HG02678 (cell line): ENCODE measurements at regions not wholly inside any gene's neighbourhood (a gene's known extent, or its start where the extent isn't known, plus 50 kb on each side); places are given as distances from the start of the nearest gene placed in this dataset.
"Not testable (repeated sequence)": the region's sequence is repeated elsewhere in the genome, so short reads cannot be mapped to it uniquely, and the experiment has no call there.

ENCODE experiments used
- ATAC-seq: cut with Tn5 transposase; IDR thresholded peaks from one replicate; pipeline ENCODE4 v1.9.1; 2021; ENCODE audit warnings: mild to moderate bottlenecking, moderate library complexity; ENCODE audit not compliant: unreplicated experiment

DNA sequence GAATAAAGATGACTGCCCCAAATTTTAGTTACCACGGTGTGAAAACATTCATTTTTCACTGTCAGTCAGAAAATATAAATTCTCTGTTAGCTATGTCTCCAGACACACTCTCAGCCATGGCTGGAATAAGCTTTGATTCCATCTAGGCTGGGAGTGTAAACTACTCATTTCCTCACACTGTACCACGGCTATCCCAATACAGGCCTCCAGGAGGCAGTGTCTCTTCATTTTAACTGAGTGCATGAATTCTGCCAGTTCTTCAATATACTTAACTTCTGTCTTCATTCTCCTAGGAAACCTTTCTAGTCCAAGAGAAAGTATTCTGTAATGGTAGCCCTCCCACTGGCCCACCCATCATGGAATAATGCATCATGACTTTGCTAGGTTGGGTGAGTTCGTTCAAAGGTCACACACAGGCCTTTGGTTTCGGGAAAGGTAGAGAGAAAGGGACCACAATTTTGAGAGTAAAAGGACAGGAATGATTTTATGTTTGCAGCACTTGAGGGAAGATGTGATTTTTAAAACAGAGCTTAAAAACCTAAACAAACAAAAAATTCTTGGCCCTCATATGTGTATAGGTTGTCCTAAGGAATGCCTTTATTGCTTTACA lies 381.1 kb downstream of the SEC23A start:
- ATAC-seq: peak; percentile 85

DNA sequence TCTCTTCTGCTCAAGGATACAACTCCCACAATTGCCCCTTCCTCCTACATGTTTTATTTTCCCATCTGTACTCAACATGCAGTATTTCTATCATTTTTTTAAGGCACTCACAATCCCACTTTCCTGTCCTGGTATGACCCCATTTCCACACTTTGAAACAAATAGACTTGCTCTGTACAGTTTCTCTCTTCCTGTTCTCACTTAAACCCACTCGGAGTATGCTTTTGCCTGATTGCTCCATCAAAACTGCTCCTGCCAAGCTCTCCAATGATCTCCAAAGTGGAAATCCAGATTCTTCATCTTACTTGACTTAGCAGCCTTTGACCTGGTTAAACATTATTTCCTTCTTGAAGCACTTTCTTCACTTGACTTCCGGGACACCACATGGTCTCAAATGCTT lies 384.5 kb downstream of the SEC23A start:
- ATAC-seq: no peak

DNA sequence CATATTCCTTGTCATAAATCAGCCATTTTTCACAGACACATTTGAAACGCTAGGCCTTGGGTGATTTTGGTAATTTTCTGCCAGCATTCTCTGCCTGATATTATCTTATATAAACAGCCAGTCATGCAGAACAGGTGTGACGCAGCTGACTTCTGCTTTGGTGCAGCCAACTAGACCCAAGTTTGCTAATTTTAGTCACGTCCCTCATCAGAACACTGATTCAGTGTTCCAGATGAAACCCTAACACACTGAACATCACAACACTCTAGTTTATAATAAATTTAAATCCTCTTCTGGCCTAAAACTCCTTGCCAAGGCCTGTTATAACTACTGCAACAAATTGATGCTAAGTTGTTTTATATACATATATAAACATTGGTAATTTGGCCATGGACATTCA lies 386.1 kb downstream of the SEC23A start:
- no peak for ATAC-seq

DNA sequence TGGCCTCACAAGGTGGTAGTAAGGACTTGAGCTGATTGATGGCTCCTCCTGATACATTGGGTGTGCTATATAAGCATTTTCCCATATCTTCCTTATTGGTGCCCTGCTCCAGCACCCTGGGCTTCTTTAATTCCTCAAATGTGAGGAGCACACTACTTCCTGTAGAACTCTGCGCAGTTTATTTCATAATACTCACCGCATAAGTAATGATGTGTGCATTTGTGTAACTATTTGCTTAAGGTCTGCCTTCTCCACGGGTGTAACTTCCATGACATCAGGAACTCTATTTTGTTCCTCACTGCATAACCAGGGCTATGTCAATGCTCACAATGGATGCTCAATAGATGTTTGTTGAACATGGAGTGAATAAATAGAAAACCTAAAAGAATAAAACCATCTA lies 392.2 kb downstream of the SEC23A start:
- no peak for ATAC-seq

DNA sequence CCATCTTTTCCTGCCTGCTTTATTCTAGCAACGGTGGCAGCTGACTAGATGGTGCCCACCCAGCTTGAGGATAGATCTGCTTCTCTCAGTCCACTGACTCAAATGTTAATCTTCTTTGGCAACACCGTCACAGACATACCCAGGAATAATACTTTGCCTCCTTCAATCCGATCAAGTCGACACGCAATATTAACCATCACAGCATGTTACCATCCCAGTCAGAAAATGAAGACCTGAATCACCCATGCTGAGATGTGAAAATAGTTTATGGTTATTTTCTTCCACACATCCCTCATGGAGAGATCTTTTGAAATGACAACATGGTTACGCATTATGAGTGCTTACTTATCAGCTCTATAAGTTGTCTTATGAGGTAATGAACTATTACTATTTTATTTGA lies 392.8 kb downstream of the SEC23A start:
- ATAC-seq: no peak

DNA sequence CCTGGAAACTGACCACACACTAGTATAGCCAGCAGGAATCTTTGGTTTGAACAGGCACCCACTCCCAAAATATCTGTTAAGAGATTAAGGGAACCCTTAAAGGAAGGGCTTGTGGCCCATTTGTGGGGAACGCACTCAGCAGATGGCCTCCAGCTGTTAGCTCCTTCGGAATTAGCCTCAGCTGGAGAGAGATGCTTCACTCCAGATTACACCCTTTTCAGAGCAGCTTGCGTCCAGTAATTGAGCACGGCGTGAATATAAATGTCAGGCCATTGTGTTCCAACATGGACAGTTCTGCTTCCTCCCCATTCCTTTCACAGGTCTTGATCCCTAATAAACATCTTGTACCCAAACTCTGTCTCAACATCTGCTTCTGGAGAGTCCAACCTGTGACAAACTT lies 397.8 kb downstream of the SEC23A start:
- ATAC-seq: no peak

DNA sequence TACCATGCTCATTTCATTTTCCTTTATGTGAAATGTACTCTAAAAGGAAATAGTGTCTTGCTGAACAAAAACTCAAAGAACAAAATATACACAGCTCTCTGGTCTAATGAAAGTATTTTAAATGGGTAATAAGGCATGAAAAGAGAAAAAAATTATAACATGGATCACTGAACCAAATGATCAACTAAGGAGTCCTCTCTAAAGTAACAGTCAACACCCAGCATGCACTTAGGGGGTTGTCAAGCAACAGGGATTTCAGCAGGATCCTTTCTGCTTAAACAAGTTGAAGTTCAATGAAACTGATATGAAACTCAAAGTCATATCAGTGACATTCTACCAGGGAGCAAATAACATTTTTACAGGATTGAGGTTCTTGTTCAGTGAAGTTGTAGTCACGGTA lies 398.8 kb downstream of the SEC23A start:
- ATAC-seq: no peak

DNA sequence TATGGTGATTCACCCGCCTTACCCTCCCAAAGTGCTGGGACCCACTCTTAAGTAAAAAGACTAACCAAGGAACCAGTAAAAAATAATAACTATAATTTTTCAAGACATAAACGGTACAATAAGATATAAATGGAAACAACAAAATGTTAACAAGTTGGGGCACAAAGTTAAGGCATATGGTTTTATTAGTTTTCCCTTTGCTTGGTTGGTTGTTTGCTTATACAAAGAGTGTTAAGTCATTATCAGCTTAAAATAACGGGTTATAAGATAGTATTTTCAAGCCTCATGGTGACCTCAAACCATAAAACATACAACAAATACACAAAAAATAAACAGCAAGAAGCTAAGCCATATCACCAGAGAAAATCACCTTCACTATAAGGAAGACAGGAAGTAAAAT lies 406.1 kb downstream of the SEC23A start:
- no peak for ATAC-seq

DNA sequence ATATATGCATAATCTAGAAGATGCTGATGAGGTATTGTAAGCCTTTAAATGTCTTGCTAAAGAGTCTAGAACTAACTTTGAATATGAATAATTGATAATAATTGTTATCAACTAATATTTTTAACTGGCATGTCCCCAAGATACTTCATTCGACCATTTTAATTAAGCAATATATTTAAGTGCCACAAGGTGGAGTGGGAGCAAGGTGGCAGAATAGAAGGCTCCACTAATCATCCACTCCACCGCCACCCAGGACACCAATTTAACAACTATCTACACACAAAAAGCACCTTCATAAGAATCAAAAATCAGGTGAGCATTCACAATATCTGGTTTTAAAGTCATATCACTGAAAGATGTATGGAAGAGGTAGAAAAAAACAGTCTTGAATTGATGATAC lies 409.6 kb downstream of the SEC23A start:
- no peak for ATAC-seq

DNA sequence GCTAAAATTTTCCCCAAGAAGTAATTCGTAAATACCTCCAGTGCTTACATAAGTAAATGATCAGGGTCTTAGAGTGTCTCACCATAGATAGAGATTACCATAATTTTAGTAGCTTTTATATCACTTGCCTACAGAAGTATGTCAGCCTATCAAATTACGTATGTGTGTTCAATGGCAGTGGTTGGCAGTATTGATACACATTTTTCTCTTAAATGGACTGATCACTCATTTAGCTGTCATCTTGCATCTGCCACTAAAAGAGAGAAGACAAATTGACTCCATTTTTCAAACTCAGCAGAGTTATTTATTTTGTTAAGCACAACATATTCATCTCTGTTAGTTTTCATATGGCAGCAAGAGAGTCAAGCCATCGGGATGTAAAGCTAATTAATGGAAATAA lies 413.1 kb upstream of the CLEC14A start:
- ATAC-seq: no peak

DNA sequence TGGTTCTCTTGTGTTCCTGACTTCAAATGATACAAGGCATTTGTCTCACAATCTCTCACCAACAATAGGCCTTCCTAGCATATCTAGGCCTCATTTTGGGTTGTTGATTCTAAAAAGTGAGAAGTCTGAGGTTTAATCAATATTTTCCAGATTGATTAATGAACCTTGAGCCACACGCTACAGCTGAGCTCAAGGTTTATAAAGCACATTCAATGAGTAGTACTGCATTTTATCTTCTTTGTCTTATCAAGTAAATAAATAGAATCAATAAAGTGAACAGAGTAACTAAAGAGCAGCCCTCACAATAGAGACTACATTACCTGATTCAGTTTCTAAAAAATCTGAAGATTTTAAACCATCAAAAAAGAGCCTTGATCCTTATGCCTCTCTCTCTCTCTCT lies 407.5 kb upstream of the CLEC14A start:
- ATAC-seq: no peak

DNA sequence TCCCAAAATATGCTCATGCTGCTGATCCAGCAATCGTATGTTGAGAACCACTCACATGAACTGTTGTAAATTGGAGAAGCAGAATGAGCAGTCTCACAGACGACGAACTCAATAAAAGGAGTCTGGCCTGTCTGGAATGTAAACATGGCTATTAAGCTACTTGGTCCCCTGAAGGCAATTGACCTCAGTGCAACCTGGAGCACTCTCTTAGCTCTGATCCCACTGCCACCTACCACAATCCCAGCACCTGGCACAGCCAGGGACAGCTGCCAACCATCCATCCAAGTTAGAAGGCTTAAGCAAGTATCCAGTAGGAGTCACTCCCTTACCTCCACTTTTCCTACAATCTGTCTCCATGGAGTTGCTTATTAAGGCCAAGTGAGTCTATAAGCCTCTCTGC lies 406.9 kb upstream of the CLEC14A start:
- ATAC-seq: no peak

DNA sequence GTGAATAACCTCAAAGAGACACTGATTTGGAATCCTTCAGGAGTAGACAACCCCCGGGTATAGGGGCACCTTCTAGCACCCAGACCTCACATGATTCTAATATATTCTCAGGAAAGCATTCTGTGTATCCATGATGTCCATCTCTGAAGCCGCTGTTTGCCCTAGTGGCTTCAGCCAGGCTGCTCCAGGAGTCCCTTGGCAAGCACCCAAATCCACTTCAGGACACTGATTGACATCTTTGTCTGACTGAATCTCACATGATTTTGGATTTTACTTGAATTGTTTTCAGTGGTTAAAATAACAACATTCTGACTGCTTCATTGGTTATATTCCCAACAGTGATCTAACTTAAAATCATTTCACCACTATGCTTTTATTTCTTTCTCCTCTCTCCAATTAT lies 390.5 kb upstream of the CLEC14A start:
- no peak for ATAC-seq

DNA sequence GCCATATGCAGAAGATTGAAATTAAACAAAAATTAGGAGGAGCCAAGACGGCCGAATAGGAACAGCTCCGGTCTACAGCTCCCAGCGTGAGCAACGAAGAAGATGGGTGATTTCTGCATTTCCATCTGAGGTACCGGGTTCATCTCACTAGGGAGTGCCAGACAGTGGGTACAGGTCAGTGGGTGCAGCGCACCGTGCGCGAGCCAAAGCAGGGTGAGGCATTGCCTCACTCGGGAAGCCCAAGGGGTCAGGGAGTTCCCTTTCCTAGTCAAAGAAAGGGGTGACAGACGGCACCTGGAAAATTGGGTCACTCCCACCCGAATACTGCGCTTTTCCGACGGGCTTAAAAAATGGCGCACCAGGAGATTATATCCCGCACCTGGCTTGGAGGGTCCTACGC lies 379.0 kb upstream of the CLEC14A start:
- not testable (repeated sequence) for ATAC-seq

DNA sequence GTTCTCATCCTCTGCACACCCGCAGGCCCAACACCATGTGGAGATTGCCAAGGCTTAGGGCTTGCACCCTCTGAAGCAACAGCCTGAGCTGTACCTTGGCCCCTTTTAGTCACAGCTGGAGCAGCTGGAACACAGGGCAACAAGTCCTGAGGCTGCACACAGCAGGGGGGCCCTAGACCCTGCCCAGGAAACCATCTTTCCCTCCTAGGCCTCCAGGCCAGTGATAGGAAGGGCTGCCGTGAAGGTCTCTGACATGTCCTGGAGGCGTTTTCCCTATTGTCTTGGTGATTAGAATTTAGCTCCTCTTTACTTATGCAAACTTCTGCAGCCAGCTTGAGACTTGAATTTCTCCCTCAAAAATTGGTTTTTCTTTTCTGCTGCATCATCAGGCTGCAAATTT lies 373.5 kb upstream of the CLEC14A start:
- no peak for ATAC-seq

DNA sequence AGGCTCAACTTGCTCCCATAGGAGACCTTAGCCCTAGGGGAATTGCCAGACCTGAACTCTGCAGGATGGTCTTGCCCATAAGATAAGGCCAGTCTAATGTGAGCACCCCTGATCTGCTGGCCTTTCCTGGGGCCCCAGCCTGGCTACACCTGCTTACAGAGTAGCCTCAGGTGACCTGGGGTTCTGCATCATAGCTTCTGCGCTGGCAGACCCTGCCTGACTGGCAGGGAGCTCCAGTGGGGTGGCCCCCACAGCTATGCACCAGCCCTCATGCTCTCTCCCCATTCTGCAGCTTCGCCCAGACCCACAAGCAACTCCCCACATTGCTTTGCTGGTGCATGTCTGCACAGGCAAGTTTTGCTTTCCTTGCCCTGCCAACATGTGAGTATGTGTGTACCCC lies 371.3 kb upstream of the CLEC14A start:
- ATAC-seq: no peak

DNA sequence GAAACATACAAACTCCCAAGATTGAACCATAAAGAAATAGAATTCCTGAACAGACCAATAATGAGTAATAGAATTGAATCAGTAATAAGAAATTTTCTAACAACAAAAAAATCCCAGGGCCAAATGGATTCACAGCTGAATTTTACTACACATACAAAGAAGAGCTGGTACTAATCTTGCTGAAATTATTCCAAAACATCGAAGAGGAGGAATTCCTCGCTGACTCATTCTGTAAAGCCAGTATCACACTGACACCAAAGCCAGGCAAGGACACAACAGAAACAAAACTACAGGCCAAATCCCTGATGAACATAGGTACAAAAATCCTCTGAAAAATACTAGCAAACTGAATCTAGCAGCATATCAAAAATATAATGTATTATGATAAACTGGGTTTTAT lies 367.8 kb upstream of the CLEC14A start:
- no peak for ATAC-seq

DNA sequence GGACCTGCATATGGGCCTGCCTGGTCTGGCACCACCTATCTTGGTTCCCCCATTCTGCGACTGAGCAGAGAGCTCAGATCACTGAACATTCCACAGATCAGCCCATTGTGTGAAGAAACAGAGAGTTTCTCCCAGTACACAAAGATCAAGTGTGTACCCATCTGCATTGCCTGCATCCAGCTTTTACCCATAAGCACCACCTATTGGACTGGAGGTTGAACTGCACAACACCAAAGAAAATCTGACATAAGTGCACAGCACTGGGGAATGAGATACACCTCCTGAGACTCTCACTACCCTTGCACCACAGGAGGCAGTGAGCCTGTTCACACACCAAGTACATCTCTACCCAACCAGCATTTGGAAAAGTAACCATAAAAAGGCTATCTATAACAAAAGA lies 362.6 kb upstream of the CLEC14A start:
- peak; percentile 60 for ATAC-seq

DNA sequence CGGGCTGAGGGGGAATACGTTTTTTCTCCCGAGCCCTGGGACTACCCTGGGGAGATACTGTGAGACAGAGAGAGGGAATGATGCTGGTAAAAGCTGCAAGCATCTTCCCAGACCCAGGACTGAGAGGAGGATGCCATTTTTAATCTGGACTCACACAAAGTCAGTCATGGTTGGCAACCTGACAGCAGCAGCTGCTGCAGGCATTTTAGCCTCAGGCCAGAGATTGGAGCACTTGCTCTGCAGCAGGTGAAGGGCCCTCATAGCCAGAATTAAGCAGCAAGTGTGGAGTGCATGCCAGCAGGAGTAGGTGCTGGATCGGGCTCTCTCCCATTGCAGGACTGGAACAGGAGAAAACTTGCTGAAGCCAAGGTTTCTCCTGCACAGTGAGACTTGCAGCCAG lies 361.1 kb upstream of the CLEC14A start:
- ATAC-seq: no peak

DNA sequence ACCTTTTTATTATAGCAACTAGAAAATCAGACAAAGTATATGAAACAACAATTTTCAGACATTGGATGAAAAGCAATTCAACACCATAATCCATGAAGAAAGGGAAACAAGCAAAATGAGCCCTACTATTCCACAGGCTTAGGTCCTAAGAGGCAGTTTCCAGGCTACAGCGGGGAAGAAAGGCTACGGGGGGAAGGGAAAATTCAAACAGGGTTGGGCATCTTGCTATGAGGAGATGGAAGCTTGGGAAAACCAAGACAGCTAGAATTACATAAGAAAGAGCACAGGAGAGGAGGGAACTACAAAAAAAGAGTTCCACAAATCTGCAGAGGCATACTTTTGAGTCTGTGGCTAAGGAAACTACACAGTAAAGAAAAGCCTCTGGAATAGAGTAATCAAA lies 356.0 kb upstream of the CLEC14A start:
- no peak for ATAC-seq

DNA sequence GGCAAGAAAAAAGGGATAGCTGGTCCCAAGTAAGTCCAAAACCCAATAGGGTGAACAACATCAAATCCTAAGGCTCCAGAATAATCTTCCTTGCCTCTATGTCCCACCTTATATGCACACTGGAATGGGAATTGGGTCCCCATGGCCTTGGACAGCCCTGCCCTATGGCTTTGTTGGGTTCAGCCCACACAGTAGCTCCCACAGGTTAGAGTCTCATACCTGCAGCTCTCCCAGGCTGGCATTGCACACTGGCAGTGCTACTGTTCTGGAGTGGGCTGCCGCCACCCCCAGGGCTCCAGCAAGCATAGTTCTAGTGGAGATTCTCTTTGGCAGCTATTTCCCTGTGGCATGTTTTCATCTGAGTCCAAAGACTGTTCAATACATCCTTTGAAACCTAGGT lies 352.4 kb upstream of the CLEC14A start:
- no peak for ATAC-seq

DNA sequence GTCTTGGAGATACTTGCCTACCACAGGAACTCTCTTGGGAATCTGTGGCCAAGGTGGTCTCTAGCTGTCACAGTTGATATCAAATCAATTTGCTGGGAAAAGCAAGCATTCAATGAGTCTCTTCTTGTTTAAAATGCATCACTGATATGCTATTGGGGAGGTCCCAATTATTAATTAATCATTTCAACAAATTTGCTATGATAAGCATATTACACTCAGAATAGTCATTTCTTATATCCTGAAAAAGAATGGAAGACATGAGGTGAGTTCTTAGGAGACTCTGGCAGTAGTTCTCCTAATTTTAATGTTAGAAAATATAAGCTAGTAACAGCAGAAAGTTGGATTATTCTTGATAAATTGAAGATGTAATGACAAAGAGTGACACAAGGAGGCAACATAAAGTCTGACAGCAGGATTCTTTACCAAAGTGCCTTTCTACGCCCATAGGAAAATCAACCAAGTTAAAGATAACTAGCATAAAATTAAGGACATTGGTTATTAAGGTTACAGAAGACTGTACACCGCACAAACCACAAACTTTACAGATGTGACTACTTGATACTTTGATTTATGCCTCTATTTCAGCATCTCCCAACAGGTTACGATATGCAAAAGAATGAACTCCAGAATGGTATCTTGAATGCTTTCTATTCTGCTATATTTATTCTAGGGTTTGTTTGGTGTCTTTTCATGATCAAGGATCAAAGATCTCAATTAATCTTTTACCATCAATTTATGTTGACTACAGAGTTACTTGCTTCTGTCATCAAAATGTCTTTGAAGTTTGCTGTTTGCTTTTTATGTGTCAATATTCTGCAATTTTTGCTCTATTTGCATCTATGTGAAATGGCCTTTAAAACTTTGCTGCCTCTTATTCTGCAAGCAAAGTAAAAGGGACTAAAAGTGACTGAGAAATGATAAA lies 349.6 kb upstream of the CLEC14A start:
- no peak for ATAC-seq

DNA sequence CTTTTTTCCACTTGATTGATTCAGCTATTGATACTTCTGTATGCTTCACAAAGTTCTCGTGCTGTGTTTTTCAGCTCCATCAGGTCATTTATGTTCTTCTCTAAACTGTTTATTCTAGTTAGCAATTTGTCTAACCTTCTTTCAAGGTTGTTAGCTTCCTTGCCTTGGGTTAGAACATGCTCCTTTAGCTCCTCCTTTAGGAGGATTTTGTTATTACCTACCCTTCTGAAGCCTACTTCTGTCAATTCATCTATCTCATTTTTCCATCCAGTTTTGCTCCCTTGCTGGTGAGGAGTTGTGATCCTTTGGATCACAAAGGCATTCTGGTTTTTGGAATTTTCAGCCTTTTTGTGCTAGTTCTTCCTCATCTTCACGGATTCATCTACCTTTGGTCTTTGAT lies 344.7 kb upstream of the CLEC14A start:
- not testable (repeated sequence) for ATAC-seq
